Right ventricle myocardium inferior (tissue), 1 donor: ENCODE measurements at regions not wholly inside any gene's neighbourhood (a gene's known extent, or its start where the extent isn't known, plus 50 kb on each side); places are given as distances from the start of the nearest gene placed in this dataset.

ENCODE experiments used
- ATAC-seq: fragments of 200-7000 bp; cut with Tn5 transposase; one replicate; pipeline ENCODE4 v1.9.1; 2020; ENCODE audit warnings: mild to moderate bottlenecking, moderate library complexity
- DNase-seq: peaks from one replicate; pipeline ENCODE4 v3.0.0; 2021; ENCODE audit errors: missing footprints
- intact Hi-C: fragments of 100-400 bp; cut with DNase I; formaldehyde crosslinking; loops from one replicate; pipeline ENCODE4 v1.11.0; 2022
- donor health status: DM: no; HTN: yes; CAD: no; lungs with severe emphysema.

DNA sequence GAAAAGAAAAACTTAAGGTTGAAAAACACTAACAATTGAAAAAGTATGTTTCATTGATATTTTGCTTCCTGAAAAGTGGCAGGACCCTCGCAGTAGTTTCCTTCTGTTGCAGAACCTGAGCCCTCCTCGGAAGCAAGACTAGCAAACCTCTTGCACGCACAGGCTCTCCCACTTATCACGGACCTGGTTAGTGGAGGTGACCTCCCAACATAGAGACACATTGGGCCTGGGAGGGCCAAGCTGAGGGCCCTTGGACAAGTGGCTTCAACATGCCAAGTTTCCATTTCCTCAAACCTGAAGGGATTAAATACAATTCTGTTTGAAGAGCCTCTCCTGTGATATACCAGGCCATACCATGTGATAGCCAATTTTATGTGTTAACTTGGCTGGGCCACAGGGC, 133.4 kb upstream of the AGAP1 start:
- no peak for DNase-seq
- intact Hi-C loops: no loop called here
- ATAC-seq: no peak

DNA sequence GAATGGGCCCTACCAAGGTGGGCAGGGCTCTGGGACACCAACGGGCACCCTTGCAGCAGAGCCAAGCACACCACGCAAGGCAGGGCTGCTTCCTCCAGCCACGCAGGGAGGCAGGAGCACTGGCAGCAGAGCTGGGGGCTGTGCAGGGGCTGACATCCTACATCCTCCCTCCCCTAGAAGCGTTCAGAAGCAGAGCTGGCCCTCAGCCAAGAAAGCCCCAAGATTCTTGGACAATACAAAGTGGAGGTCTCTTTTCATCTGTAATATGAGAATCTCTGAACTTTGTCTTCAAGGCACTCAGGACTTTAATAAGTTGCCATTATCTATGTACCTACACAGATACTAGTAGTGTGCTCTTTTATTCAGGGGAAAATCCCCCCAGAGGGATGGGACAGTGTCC, 128.1 kb upstream of the AGAP1 start:
- DNase-seq (no peak), ATAC-seq (no peak)
- intact Hi-C loops: no loop called here

DNA sequence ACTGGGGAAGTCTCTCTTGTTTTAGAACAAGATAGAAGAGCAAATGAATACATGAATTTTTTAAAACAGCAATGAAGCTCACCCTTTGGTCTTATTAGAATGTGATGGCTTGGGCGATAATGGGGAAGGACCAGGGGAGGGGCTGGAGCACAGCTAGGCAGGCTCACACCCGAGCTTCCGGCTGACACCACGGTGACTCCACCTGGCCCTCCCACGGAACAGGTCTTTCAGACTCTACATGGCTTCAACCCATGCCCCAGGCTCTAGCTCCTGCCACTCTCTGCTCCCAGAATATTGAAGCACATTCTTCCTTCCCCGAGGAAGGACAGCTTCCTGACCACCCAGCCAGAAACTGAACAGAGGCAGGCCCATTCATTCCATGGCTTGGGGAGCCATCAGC, 127.5 kb upstream of the AGAP1 start:
- no peak for ATAC-seq
- DNase-seq: no peak
- intact Hi-C loops: no loop called here

GRCh38 chr2:235366807-235367206, 127.0 kb upstream of the AGAP1 start:
- ATAC-seq: no peak
- DNase-seq: no peak
- intact Hi-C loops: no loop called here

GRCh38 chr2:235371018-235371417, 122.8 kb upstream of the AGAP1 start:
- no peak for ATAC-seq
- no peak for DNase-seq
- intact Hi-C loops: no loop called here

- DNase-seq: no peak
- intact Hi-C loops: no loop called here
- no peak for ATAC-seq
Observed at GRCh38 chr2:235373171-235373570, 120.7 kb upstream of the AGAP1 start.

DNA sequence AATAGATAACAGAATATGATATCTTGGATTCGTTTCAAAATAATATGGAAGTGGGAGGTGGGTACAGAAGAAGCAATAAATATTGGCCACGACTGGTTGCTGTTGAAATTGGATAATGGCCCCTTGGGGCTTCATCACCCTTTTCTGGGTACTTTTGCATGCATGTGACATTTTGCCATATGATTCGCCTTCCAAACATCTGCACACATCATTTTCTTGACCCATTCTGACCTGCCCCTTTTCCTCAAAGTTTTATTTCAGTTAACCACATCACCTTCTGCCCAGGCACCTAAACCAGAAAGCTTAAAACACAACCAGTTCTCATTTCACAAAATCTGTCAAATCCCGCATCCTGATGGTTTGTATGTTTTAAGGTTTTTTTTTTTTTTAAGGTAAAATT, 116.7 kb upstream of the AGAP1 start:
- ATAC-seq (no peak), DNase-seq (no peak)
- intact Hi-C loops: no loop called here

DNA sequence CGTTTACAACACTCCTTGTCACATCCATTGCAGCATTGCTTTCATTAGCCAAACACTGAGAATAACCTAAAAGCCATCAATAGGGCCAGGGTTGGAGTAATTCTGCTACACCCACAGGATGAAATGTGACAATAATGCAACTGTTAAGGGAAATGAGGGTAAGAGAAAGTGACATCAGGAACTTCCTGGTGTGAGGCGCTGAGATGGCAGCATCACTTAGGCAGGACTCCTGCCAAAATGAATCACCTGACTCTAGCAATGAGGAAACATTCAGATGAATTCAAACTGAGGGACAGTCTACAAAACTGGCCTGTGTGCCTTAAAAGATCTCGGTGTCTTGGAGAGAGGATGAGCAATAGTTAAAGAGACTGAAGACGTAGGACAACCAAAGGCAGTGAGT, 115.6 kb upstream of the AGAP1 start:
- DNase-seq (no peak), ATAC-seq (no peak)
- intact Hi-C loops: no loop called here

DNA sequence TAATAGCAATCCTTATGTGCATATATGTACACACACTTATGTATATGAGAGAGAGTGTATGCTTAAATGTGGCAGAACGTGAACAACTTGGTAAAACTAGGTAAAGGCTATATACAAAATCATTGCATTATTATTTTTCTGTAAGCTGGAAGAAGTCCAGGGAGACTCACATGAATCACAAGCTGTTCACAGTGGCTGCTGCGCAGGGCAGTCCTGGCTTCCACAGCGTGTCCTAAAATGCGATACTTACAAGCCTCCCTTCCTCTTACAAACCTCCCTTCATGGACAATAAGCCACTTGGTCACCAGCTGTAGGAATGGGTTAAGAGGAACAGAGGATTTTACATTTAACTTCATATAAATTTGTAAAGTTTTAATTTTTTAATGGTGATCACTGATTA, 114.9 kb upstream of the AGAP1 start:
- ATAC-seq: no peak
- intact Hi-C loops: no loop called here
- DNase-seq: no peak

- intact Hi-C loops: no loop called here
- no peak for ATAC-seq
- DNase-seq: no peak
Observed at GRCh38 chr2:235381261-235381912, 112.5 kb upstream of the AGAP1 start.

GRCh38 chr2:235382179-235382578, 111.7 kb upstream of the AGAP1 start:
- no peak for ATAC-seq
- no peak for DNase-seq
- intact Hi-C loops: no loop called here

DNA sequence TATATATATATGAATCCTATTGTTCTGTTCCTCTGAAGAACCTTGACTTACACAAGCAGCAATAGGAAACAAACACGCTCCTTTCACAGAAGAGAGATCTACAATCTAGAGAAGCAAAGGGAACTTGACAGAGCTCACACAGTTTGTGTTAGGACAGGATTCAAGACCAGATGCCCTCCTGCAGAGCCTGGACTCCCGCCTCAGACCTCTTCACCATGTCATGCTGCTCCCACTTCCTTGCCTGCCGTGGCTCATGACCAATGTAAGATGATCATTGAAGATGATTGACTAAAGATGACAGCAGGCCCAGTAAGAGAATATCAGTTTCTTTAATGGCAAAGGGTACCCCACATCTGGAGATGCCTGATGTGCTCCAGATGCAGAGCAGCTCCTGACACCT, 111.2 kb upstream of the AGAP1 start:
- intact Hi-C loops: no loop called here
- ATAC-seq: no peak

DNA sequence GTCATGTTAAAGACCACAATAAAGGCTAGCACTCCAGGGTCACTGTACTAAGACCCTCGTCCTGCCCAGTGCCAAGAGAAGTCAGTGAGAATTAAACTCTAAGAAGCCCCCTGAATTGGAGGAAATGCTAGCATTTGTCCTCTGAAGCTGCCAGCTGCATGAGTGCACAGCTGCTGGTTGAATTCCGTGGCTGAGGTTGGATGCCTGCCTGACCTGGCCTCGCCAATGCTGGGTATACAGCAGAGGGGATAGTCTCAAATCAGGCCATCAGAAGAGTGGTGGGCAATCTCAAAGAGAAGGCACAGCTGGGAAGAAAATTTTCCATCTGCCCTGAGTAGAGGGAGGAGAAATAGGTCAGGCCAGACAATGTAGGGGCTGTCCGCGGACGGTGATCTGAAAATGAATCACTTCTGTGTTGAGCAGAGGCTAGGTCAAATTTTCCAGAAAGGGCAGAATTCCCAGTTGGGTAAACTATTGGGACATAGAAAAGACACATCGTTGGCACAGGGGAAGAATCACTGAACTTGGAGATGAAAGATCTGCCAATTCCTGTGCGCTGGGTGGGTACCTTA, 110.5 kb upstream of the AGAP1 start:
- no peak for ATAC-seq
- intact Hi-C loops: no loop called here

More for the DNA sequence above, 111.2 kb upstream of the AGAP1 start:
- no peak for DNase-seq

DNA sequence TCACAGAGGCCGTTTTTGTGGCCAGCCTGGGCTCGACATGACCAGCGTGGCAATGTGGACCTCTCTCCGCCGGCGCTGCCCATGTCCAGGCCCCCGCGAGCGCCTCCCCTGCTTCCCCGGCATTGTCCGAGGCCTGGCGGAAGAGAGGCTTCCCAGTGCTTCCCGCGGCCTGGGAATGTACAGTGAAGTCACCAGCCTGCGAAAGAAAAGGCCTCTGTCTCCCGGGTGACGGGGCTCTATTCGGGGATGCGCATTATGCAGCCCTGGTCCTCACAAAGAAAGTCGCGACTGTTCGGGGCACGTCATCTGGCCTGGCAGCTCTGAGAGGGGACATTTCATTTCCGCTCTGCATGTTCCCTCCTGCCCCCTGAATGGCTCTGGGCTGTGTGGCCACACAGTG, 109.2 kb upstream of the AGAP1 start:
- ATAC-seq: no peak
- no peak for DNase-seq
- intact Hi-C loops: no loop called here

More for the DNA sequence above, 110.5 kb upstream of the AGAP1 start:
- DNase-seq: no peak

DNA sequence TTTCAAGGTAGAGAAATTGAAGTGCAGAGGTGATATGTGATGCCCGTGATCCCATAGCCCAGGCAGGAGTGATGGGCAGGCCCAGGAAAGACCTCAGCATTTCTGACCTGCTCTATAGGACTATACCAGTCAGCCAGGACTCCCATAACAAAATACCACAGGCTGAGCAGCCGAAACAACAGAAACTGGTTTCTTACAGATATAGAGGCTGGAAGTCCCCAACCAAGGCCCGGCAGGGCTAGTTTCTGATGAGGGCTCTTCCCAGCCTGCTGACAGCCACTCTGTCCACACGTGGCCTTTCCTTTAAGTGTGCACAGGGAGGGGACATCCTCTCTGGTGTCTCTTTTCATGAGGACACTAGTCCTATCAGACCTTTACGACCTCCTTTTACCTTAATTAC, 104.2 kb upstream of the AGAP1 start:
- no peak for ATAC-seq
- intact Hi-C loops: no loop called here
- no peak for DNase-seq

DNA sequence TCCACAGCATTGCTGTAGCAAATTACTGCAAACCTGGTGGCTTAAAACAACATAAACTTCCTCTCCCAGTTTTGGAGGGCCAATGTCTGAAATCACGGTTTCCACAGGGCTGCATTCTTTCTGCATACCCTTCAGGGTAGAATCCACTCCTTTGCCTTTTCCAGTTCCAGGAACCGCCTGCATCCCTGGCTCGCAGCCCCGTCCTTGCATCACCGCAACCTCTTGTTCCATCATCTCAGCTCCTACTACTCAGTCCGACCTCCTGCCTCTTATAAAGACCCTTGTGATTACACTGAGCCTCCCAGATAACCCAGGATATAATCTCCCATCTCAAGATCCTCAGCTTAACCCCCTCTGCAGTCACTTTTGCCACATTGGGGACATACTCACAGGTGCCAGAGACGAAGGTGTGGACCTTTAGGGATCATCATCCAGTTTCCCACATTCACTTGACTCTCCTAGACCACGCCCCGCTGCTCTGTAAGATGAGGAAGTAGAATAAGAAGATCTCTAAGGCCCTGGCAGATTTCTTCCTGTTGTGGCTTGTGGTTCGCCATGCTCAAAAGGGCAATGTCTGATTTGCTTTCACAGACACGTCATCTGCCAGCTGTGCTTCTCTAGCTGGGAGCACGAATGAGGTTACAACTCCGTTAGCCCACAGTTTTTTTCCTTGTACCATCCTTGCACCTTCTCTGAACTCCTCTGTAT, 103.6 kb upstream of the AGAP1 start:
- ATAC-seq: no peak
- no peak for DNase-seq
- intact Hi-C loops: no loop called here

GRCh38 chr2:235390816-235391194, 103.0 kb upstream of the AGAP1 start:
- ATAC-seq (peak; percentile 54), DNase-seq (no peak)
- intact Hi-C loops: no loop called here

GRCh38 chr2:235391921-235392615, 101.8 kb upstream of the AGAP1 start:
- DNase-seq: no peak
- no peak for ATAC-seq
- intact Hi-C loops: no loop called here

DNA sequence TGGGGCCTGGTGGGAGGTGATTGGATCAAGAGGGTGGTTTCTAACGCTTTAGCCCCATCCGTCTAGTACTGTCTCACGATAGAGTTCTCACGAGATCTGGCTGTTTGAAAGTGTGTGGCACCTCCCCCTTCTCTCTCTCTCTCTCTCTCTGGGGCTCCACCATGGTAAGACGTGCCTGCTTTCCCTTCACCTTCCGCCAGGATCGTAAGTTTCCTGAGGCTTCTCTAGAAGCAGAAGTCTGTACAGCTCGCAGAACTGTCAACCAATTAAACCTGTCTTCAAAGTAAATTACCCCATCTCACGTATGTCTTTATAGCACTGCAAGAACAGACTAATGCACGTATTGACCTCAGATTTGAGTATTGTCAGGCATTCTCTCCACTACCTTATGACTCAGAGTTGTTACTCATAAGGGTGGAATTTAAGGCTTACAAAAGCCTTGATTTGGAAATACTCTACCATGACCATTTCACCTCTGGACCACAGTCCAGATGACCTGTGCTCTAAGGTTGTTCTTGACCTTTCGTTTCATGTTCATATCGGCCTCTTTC, 99.5 kb upstream of the AGAP1 start:
- intact Hi-C loops: no loop called here
- ATAC-seq: no peak
- no peak for DNase-seq
